ENCODE measurements at regions not wholly inside any gene's neighbourhood (a gene's known extent, or its start where the extent isn't known, plus 50 kb on each side); places are given as distances from the start of the nearest gene placed in this dataset.
"Not testable (repeated sequence)": the region's sequence is repeated elsewhere in the genome, so short reads cannot be mapped to it uniquely, and the experiment has no call there.

DNA sequence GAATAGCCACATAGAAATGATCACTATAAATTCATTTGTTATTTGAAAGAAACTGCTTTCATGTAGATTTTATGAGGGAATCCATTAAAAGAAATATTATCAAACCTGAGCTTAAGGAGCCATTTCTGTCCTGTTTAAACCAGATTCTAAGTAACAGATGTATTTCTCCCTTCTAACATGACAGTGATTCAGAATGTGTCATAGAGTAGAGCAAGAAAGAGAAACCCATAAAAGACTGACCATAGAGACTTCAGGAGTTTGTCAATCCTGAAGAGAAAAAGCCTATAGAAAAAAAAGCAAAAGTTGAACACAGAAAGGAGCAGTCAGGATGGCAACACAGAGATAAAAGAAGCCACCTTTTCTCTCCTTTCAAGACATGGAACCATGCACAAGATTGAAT lies 390.6 kb downstream of the PRIM2 start:
- H3K27ac ChIP-seq: not testable (repeated sequence)

DNA sequence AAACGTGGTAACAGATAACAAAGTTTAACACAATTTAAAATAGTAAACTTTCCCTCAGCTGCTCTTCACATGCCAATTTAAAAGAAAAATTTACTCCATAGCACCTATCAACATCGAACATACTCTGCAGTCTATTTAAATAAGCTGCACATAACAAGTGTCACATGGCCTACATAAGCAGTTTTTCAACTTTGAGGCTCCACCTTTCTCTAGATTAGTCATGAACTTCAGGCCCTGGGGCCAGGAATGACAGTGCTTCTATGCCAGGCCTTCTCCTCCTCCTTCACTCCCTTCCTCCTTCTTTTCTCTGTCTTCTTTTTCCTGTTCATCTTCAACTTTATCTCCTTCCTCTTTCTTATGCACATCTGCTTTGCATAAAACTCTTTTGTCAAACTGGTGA lies 405.1 kb downstream of the PRIM2 start:
- H3K27ac ChIP-seq: 0 out of 2 replicates have a peak overlapping the region, but pooled peaks have one; percentile 23

DNA sequence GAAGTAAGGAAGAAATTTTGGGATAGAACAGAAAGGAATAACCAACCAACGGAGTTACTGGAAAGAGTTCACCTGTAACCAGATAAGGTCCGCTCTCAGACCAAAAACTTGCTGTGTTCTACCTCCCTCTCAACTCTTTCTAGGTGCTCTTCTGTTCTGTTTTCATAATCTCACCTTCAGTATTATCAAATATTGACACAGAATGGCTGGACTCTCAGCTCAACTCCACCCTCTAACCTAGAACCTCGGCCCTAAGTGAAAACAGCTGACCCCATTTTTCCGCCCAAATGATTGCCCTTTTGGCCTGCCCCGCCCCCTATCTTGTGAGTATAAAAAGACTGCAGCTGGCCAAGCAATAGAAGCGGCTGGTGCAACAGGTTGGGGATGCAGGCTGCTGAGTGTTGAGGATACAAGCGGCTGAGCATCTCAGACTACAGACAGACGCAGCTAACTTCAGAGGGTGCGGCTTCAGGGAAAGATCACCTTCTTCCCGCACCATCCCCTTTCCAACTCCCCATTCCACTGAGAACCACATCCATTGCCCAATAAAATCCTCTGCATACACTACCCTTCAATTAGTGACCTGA lies 406.5 kb downstream of the PRIM2 start:
- not testable (repeated sequence) for H3K27ac ChIP-seq

DNA sequence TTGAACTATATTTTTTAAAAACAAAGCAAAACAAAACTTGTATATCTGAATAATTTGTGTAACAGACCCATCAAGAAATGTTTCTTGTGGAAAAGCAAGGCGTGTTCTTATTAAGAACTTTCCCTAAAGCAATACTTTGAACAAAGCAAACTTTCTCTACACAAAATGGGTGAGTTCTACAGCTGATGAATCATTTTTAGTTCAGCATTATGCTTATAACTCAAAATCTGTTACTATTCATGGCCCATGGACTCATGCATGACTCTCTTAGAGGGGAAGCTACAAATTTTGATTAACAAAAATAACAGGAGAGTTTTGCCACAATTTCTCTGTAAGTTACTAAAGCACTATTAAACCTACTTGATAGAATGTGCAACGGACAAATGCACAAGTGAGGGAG lies 412.0 kb downstream of the PRIM2 start:
- not testable (repeated sequence) for H3K27ac ChIP-seq

DNA sequence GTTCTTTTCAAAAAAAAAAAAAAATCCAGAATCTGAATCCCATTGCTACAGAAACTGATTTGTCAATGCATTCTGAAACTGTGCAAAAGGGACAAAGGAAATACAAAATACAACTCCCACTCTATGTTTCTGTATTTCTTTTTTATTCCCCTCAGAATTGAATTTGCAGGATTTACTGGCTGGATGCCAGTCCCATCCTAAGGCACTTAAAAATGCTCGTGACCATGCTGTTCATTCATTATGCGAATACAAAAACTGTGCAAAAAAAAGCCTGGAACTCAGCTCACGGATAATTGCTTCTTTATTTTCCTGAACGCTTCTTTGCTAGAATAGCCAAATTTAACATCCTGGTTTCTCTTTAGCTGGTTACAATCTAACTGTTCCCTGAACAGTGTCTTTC lies 413.3 kb downstream of the PRIM2 start:
- not testable (repeated sequence) for H3K27ac ChIP-seq

DNA sequence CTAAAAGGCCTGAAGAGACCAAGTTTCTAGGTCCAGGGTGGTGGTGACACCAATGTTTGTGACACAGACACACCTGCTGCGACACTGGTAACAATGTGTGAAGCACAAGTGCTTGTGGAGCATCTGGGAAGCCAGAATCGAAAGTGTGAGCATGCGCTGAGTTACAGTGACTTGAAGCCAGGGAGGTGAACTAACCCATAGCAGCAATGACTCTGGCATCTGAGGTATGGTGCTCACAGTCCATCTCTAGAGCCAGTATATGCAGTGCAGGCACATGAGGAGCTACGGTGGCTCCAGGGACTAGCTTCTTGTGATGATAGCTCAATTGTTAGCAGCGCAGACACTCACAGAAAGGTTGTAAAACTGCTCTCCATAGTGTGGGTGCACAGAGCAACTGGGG lies 430.3 kb downstream of the PRIM2 start:
- not testable (repeated sequence) for H3K27ac ChIP-seq

DNA sequence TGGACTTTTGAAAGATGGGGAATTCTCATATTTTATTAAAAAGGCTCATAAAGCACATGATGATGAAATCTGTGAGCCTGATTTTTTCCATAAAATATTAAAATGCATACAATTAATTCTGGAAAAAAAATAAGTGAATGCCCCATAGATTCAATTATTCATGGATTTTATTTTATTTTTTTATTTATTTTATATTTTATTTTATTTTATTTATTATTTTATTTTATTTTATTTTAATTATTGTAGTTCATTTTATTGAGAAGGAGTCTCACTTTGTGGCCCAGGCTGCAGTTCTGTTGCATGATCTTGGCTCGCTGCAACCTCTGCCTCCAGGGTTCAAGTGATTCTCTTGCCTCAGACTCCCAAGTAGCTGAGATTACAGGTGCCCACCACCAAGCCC lies 442.4 kb downstream of the PRIM2 start:
- H3K27ac ChIP-seq: not testable (repeated sequence)

DNA sequence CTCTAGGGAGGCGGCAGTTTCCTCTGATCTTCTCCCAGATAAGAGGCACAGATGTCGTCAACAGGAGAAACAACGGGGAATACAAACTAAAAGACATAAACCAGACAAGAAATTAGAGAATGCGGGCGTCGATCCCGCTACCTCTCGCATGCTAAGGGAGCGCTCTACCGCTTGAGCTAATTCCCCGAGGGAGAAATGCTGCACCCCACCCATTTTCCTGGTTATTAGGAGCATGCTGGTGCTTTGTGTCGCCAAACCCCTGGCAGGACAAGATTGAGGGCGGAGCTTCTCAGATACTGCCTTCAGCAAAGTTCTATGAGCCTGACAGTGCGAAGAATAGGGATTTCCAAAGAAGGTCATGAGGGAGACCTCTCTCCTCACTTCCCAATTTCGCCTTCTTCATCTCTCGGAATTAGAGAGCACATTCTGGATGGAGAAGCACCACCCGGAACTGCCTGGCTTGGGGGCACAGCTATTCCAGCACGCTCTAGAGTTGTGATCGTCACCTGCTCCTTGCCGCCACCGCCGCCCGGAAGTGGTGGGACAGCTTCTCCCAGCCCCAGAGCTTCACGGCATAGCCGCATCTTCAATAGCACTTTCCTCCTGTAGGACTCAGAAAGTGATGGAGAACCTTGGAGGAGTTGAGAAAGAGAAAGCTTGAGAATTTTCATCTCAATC lies 475.4 kb downstream of the PRIM2 start:
- H3K27ac ChIP-seq: not testable (repeated sequence)

DNA sequence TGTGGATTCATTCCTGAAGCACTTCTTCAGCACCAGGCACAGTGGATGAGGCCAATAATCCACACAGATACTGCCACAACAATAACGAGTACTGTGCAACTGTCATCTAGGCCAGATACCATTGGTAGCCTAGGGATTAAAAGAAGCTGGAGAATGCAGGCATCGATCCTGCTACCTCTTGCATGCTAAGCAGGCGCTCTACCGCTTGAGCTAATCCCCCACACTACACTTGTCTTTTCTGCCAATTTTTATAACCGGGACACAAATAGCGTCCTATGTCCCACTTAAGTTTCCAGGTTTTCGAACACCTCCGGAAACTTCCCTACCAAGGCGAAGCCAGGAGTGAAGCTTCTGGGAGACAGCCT lies 475.9 kb downstream of the PRIM2 start:
- not testable (repeated sequence) for H3K27ac ChIP-seq

DNA sequence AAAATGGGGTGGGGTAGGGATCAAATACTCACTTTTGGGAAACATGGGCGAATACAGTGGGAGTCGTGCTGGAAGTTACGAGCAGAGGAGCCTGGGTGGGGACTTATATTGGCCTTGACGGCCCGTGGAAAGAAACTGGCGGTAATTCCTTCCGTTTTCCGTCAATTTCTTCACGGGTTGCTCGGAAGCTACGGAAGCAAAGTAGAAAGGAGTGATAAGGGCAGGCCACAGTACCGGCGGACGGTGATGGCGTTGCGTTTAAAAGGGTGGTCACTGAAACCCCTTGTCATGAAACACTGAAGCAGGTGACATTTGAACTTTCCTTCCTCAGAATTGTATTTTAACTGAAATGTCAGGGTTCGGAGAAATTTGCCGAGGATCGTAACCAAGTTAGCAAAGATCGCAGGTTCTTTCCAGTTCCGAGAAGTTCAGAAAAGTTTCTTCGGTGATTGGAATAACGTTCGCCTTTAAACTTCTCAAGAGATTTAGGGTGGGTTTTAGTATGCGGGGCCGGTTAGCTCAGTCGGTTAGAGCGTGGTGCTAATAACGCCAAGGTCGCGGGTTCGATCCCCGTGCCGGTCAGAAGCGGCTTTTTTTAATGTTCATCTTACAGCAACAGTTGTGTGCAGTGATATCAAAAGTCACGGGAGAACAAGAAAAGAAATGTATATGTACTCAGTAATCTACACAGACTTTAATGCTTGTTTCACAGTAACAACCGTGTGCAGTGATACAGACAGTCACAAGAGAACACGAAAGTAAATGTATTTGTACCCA lies 482.5 kb downstream of the PRIM2 start:
- not testable (repeated sequence) for H3K27ac ChIP-seq

DNA sequence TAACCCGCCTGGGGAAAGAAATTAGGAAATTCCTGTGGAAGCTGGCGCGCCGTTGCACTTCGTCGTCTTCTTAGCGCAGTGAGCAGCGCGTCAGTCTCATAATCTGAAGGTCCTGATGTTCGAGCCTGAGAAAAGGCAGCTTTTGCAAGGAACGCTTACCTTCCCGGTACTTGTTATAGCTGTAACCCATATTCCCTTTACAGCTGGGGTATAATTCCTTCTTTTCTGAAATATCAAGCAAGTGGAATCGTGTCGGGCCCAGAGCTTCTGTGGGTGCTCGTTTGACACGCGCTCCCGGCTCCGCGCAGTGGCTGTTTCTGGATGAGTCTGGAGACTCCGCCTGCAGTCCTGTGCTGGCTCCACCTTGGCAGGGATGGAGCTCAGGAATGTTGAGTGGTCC lies 491.2 kb downstream of the PRIM2 start:
- H3K27ac ChIP-seq: not testable (repeated sequence)

DNA sequence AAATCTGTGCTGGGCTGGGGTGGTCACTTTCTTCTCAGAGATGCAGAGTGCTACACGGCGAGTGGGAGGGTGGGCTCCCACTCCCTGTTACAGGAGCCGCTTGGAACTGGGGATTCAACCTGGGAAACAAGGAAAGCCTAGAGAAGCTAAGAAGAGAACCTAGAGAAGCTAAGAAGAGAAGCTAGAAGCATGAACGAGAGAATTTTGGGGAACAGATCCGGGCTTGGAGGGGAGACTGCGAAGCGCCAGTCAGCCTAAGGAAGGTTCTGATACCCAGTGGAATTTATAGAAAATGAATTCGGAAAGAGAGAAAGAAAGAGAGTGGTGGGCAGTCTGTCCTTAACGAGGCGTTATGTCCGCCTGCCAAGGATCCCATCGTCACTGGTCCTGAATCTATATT lies 492.0 kb downstream of the PRIM2 start:
- not testable (repeated sequence) for H3K27ac ChIP-seq

DNA sequence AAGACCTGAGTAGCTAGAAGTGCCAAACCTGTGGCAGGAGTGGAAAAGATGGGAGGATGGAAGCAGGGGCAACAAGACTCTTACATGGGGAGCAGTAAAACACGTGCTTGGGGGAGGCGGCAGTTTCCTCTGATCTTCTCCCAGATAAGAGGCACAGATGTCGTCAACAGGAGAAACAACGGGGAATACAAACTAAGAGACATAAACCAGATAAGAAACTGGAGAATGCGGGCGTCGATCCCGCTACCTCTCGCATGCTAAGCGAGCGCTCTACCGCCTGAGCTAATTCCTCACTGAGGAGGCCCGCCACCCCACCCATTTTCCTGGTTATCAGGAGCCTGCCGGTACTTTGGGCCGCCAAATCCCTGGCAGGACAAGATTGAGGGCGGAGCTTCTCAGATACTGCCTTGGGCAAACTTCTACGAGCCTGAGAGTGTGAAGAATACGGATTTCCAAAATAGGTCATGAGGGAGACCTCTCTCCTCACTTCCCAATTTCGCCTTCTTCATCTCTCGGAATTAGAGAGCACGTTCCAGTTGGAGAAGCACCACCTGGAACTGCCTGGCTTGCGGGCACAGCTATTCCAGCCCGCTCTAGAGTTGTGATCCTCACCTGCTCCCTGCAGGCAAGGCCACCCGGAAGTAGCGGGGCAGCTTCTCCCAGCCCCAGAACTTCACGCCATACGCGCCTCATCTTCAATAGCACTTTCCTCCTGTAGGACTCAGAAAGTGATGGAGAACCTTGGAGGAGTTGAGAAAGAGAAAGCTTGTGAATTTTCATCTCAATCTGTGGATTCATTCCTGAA lies 496.0 kb downstream of the PRIM2 start:
- not testable (repeated sequence) for H3K27ac ChIP-seq

DNA sequence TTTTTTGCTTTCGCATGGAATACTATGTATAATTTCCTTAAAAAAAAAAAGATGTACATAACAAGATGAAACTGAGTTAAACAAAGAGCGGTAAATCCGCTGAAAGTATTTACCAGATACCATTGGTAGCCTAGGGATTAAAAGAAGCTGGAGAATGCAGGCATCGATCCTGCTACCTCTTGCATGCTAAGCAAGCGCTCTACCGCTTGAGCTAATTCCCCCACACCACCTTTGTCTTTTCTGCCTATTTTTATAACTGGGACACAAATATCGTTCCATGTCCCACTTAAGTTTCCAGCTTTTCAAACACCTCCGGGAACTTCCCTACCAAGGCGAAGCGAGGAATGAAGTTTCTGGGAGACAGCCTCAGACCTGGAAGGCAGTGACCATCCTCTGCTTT lies 498.4 kb downstream of the PRIM2 start:
- not testable (repeated sequence) for H3K27ac ChIP-seq

DNA sequence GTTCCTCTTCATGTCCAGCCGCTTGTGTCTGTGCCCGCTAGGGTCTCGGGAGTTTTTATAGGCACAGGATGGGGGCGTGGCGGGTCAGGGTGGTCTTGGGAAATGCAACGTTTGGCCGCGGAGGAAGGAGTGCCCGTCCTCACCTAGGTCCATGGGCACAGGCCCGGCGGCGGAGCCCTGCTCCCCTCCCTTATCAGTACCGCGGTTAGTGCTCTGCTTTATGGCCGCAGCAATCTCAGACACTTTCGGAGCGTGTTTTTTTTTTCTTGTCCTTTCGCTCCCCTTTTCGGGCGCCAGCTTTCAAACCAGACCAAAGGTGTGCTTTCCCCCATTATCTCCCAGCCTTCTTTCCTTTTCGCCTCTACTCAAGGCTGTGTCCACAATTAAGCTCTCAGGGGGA lies 503.9 kb downstream of the PRIM2 start:
- H3K27ac ChIP-seq: not testable (repeated sequence)

DNA sequence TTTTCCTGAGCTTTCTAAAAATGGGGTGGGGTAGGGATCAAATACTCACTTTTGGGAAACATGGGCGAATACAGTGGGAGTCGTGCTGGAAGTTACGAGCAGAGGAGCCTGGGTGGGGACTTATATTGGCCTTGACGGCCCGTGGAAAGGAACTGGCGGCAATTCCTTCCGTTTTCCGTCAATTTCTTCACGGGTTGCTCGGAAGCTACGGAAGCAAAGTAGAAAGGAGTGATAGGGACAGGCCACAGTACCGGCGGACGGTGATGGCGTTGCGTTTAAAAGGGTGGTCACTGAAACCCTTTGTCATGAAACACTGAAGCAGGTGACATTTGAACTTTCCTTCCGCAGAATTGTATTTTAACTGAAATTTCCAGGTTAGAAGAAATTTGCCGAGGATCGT lies 505.0 kb downstream of the PRIM2 start:
- not testable (repeated sequence) for H3K27ac ChIP-seq

DNA sequence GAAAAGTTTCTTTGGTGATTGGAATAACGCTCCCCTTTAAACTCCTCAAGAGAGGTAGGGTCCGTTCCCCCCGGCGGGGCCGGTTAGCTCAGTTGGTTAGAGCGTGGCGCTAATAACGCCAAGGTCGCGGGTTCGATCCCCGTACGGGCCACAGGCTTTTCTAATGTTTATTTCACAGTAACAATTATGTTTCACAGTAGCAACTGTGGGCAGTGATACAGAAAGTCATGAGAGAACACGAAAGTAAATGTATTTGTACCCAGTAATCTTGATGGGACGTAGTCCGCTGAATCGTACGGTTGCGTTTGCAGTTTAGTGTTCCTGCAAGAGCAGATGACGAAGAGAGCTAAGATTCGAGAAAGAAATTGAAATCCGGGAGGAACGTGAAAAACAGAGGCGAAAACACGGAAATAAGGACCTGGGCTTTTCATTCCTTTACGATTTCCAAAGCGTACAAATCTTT lies 505.5 kb downstream of the PRIM2 start:
- H3K27ac ChIP-seq: no peak overlapping the region
- TF ChIP-seq, protein P1, sequence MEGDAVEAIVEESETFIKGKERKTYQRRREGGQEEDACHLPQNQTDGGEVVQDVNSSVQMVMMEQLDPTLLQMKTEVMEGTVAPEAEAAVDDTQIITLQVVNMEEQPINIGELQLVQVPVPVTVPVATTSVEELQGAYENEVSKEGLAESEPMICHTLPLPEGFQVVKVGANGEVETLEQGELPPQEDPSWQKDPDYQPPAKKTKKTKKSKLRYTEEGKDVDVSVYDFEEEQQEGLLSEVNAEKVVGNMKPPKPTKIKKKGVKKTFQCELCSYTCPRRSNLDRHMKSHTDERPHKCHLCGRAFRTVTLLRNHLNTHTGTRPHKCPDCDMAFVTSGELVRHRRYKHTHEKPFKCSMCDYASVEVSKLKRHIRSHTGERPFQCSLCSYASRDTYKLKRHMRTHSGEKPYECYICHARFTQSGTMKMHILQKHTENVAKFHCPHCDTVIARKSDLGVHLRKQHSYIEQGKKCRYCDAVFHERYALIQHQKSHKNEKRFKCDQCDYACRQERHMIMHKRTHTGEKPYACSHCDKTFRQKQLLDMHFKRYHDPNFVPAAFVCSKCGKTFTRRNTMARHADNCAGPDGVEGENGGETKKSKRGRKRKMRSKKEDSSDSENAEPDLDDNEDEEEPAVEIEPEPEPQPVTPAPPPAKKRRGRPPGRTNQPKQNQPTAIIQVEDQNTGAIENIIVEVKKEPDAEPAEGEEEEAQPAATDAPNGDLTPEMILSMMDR (IDR thresholded peaks at IDR 0.05): no peak
- no peak for TF ChIP-seq ZFX (IDR thresholded peaks at IDR 0.05; ENCODE audit: borderline replicate concordance)

DNA sequence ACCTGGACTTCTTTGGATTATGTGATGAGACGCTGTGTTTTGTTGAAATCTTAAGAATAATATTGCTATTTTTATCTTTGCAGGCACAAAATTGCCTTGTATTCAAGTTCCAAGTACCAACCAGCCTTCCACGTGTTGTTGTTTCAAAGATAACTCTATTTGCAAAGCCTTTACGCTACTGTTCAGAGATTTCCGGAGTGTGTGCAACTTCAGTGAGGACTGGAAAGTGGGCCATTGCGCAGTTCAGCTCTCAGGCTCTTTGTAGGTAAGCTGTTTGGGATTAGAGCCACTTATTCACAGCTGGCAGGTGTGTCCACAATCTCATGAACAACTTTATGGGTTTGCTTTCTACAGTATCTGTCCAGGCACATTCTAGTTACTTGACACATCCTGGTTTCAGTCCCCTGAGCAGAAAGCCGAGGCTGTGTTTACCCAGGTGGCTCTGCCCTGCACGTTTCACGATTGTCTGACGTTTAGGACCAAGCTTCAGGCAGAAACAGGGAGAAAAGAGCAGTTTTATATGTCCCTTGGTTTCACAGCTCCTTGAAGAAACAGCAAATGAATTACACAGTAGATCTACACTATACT lies 520.3 kb downstream of the PRIM2 start:
- not testable (repeated sequence) for H3K27ac ChIP-seq

DNA sequence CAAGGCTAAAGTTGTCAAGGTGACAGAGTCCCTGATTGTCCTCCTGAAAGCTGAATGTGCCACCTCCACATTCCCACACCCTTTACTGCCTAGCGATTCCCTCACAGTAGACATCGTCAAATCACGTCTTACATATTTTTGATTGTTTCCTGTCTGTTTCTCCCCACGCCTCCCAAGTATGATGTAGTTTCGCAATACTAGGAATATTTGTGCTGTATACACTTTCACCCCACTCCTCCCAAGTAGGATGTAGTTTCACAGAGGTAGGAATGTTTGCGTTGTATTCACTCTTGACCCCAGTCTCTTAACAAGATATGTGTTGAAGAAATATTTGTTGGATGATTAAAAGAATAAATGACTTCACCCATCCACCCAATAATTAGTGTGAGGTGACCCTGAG lies 524.1 kb downstream of the PRIM2 start:
- H3K27ac ChIP-seq: not testable (repeated sequence)

All from 22Rv1 (cell line).